ENCODE measurements at regions not wholly inside any gene's neighbourhood (a gene's known extent, or its start where the extent isn't known, plus 50 kb on each side); places are given as distances from the start of the nearest gene placed in this dataset.

DNA sequence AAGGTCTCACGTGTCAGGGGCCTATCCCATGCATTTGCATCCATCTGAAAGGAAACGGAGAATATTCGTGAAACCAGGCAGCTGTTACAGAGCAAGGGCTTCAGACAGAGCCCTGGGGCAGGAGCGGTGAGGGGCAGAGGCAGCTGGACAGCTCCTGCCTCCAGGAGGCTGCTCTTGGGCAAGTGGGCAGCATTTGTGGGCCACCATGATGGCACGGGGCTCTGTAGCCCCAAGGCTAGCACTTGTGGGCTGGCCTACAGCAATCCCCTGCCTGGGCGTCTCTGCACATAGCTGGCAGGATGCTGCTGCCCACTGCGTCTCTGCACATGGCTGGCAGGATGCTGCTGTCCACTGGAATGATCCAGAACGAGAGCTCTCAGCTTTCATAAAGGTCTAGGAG lies 52.8 kb upstream of the PTMA start:
- H3K4me1 Mint-ChIP-seq (ENCODE audit: low read depth, unreplicated experiment), result no peaks in the 10 kb centered on the region
- Histone ChIP-seq H3K4me3 (ENCODE audit: insufficient read depth, low read depth, low read length) (no peak overlapping the region), H2AFZ (ENCODE audit: low read depth, low read length) (no peak overlapping the region), H3K79me2 (ENCODE audit: insufficient read depth, low read length) (no peaks in the 10 kb centered on the region), H4K20me1 (ENCODE audit: insufficient read depth, low read length) (no peaks in the 10 kb centered on the region), H3K4me2 (ENCODE audit: low read length) (no peak overlapping the region), H3K27me3 (ENCODE audit: insufficient read depth, low read length) (no peaks in the 10 kb centered on the region), H3K9ac (ENCODE audit: low read length) (no peak overlapping the region), H3K36me3 (ENCODE audit: insufficient read depth, low read length) (no peaks in the 10 kb centered on the region), H3K27ac (ENCODE audit: low read depth, low read length) (no peak overlapping the region), H3K9me3 (ENCODE audit: insufficient read depth, low read depth, low read length) (no peaks in the 10 kb centered on the region), H3K4me1 (ENCODE audit: insufficient read depth, low read length) (no peaks in the 10 kb centered on the region)
- no peak for FAIRE-seq
- H3K9me3 Mint-ChIP-seq (ENCODE audit: unreplicated experiment), result peaks cover 2% of the 10 kb centered on the region
- no peak overlapping the region for H3K4me3 Mint-ChIP-seq (ENCODE audit: unreplicated experiment)
- H3K27ac Mint-ChIP-seq (ENCODE audit: unreplicated experiment), result no peak overlapping the region
- no peak for TF ChIP-seq EZH2 (IDR thresholded peaks at IDR 0.05; ENCODE audit: insufficient read depth, low read length)
- TF ChIP-seq, protein P1, sequence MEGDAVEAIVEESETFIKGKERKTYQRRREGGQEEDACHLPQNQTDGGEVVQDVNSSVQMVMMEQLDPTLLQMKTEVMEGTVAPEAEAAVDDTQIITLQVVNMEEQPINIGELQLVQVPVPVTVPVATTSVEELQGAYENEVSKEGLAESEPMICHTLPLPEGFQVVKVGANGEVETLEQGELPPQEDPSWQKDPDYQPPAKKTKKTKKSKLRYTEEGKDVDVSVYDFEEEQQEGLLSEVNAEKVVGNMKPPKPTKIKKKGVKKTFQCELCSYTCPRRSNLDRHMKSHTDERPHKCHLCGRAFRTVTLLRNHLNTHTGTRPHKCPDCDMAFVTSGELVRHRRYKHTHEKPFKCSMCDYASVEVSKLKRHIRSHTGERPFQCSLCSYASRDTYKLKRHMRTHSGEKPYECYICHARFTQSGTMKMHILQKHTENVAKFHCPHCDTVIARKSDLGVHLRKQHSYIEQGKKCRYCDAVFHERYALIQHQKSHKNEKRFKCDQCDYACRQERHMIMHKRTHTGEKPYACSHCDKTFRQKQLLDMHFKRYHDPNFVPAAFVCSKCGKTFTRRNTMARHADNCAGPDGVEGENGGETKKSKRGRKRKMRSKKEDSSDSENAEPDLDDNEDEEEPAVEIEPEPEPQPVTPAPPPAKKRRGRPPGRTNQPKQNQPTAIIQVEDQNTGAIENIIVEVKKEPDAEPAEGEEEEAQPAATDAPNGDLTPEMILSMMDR (IDR thresholded peaks at IDR 0.05; ENCODE audit: insufficient read depth, low read depth, low read length), result no peak
- peaks cover under 1% of the 10 kb centered on the region for H3K27me3 Mint-ChIP-seq (ENCODE audit: low read depth, unreplicated experiment)
- no peak for DNase-seq (ENCODE audit: low read depth)
- H3K36me3 Mint-ChIP-seq (ENCODE audit: low read depth, unreplicated experiment), result no peaks in the 10 kb centered on the region

- no peaks in the 10 kb centered on the region for H3K9me3 ChIP-seq (ENCODE audit: insufficient read depth, low read depth, low read length)
- no peaks in the 10 kb centered on the region for H3K4me1 ChIP-seq (ENCODE audit: insufficient read depth, low read length)
- H3K79me2 ChIP-seq (ENCODE audit: insufficient read depth, low read length), result no peaks in the 10 kb centered on the region
- H3K4me3 Mint-ChIP-seq (ENCODE audit: unreplicated experiment), result no peak overlapping the region
- H2AFZ ChIP-seq (ENCODE audit: low read depth, low read length), result no peak overlapping the region
- no peaks in the 10 kb centered on the region for H3K27me3 ChIP-seq (ENCODE audit: insufficient read depth, low read length)
- H3K4me3 ChIP-seq (ENCODE audit: insufficient read depth, low read depth, low read length), result no peak overlapping the region
- peaks cover 5% of the 10 kb centered on the region for H3K27me3 Mint-ChIP-seq (ENCODE audit: low read depth, unreplicated experiment)
- DNase-seq (ENCODE audit: low read depth), result no peak
- TF ChIP-seq, protein P1 (IDR thresholded peaks at IDR 0.05; ENCODE audit: insufficient read depth, low read depth, low read length), result no peak
- no peak for TF ChIP-seq EZH2 (IDR thresholded peaks at IDR 0.05; ENCODE audit: insufficient read depth, low read length)
- peaks cover 2% of the 10 kb centered on the region for H3K9me3 Mint-ChIP-seq (ENCODE audit: unreplicated experiment)
- FAIRE-seq, result no peak
- H3K9ac ChIP-seq (ENCODE audit: low read length), result no peak overlapping the region
- H3K27ac ChIP-seq (ENCODE audit: low read depth, low read length), result no peak overlapping the region
- no peaks in the 10 kb centered on the region for H3K36me3 ChIP-seq (ENCODE audit: insufficient read depth, low read length)
- H3K27ac Mint-ChIP-seq (ENCODE audit: unreplicated experiment), result no peak overlapping the region
- H3K36me3 Mint-ChIP-seq (ENCODE audit: low read depth, unreplicated experiment), result no peaks in the 10 kb centered on the region
- no peaks in the 10 kb centered on the region for H3K4me1 Mint-ChIP-seq (ENCODE audit: low read depth, unreplicated experiment)
- H4K20me1 ChIP-seq (ENCODE audit: insufficient read depth, low read length), result no peaks in the 10 kb centered on the region
- no peak overlapping the region for H3K4me2 ChIP-seq (ENCODE audit: low read length)
Observed at GRCh38 chr2:231655894-231656293, 52.4 kb upstream of the PTMA start.

All from astrocyte (in vitro differentiated cells and primary cell).